ENCODE measurements at regions not wholly inside any gene's neighbourhood (a gene's known extent, or its start where the extent isn't known, plus 50 kb on each side); places are given as distances from the start of the nearest gene placed in this dataset.
A peak's percentile ranks its signal among the peaks of the same experiment; 100 is the strongest.
"Not testable (repeated sequence)": the region's sequence is repeated elsewhere in the genome, so short reads cannot be mapped to it uniquely, and the experiment has no call there.

DNA sequence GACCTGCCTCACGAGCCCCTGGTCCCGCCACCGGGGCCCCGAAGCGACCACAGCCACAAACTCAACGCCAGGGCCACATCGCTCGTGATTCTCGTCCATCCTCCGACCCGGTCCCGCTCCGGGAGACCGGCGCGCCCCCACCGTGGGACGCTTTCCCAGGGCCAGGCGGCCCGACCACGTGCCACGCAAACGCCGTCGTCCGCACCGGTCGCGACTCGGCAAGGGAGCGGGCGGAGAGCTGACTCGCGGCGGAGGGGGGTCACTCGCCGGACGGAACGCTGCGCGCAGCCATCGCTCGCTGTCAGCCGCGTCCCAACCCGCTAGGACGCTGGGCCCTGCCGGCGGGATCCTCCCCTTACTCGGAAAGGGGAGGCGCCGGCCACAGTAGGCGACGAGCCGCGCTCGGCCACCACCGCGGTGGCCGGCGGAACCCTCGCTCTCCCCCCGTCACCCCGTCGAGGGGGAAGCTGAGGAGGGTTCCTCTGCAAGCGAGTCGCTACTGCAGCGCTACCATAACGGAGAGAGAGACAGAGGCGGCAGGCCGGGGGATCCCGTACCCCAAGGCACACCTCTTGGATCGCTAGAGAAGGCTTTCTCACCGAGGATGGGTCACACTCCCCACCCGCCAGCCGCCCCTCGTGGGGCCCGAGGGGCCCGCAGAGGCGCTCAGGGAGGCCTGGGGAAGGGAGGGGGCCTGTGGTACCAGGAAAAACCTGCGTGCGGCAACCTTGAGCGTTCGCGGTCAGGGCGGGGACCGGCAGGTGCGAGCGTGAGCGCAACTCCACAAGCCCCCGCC is 511.8 kb upstream of the ZNF337 start:
- ChIA-PET CTCF (no interaction called here), POLR2A (no interaction called here)
- no peaks in the 10 kb centered on the region for H3K79me2 ChIP-seq (ENCODE audit: control insufficient read depth, insufficient read depth, low read length)
- no peak overlapping the region for H3K27ac ChIP-seq (ENCODE audit: insufficient read depth, low read depth, low read length)
- H3K9me1 ChIP-seq (replicated peaks; ENCODE audit: control insufficient read depth, extremely low read depth, insufficient read depth, low read length), result no peaks in the 10 kb centered on the region
- intact Hi-C loops (cut with micrococcal nuclease) (no loop called here), dilution Hi-C loops (cut with MboI; ENCODE audit: extremely low pct_ligation_motif_present, low sequenced_read_pairs) (no loop called here)
- DNase-seq (ENCODE audit: low read depth, low spot score) (no peak), FAIRE-seq (no peak)
- H3K4me1 ChIP-seq (ENCODE audit: control insufficient read depth, extremely low read depth, insufficient read depth, low read length), result no peaks in the 10 kb centered on the region
- no peaks in the 10 kb centered on the region for H4K20me1 ChIP-seq (replicated peaks; ENCODE audit: control insufficient read depth, extremely low read depth, insufficient read depth, low read length)
- no peak overlapping the region for H3K4me2 ChIP-seq (ENCODE audit: insufficient read depth, low read length)
- peaks cover 11 to 20% of the 10 kb centered on the region in 2 experiments for H3K27me3 ChIP-seq (ENCODE audit: control insufficient read depth in 2 of 2, insufficient read depth in 2 of 2, low read length in 2 of 2)
- no TSS peak for BruUV-seq (replicated peaks)
- peak overlapping the region in 1 of 3 experiments; percentile 13 for H3K4me3 ChIP-seq (replicated peaks in 1 of 3; ENCODE audit: insufficient read depth in 1 of 3, low read depth in 1 of 3, low read length in 3 of 3)
- no peaks in the 10 kb centered on the region for H3K36me3 ChIP-seq (ENCODE audit: control insufficient read depth in 2 of 2, extremely low read depth in 1 of 2, insufficient read depth in 2 of 2, low read length in 2 of 2)
- no peak overlapping the region for H3K9ac ChIP-seq (replicated peaks; ENCODE audit: extremely low read depth, insufficient read depth, low read length)
- TF ChIP-seq GATA2 (IDR thresholded peaks at IDR 0.05; ENCODE audit: insufficient read depth, insufficient read length, low read depth, low read length) (no peak), EZH2 (IDR thresholded peaks at IDR 0.05; ENCODE audit: borderline replicate concordance, low read depth, low read length, severe bottlenecking) (no peak), POLR2A (IDR thresholded peaks at IDR 0.05; ENCODE audit: low read depth, low read length) (no peak), POLR2AphosphoS5 (IDR thresholded peaks at IDR 0.05; ENCODE audit: insufficient read depth, low read depth, low read length) (no peak), MYC (IDR thresholded peaks at IDR 0.05; ENCODE audit: low read depth, low read length) (no peak), FOS (IDR thresholded peaks at IDR 0.05; ENCODE audit: borderline replicate concordance, insufficient read depth, low read length) (no peak), JUN (IDR thresholded peaks at IDR 0.05; ENCODE audit: borderline replicate concordance, insufficient read depth, insufficient read length, low read depth) (no peak)
- TF ChIP-seq, protein P1, sequence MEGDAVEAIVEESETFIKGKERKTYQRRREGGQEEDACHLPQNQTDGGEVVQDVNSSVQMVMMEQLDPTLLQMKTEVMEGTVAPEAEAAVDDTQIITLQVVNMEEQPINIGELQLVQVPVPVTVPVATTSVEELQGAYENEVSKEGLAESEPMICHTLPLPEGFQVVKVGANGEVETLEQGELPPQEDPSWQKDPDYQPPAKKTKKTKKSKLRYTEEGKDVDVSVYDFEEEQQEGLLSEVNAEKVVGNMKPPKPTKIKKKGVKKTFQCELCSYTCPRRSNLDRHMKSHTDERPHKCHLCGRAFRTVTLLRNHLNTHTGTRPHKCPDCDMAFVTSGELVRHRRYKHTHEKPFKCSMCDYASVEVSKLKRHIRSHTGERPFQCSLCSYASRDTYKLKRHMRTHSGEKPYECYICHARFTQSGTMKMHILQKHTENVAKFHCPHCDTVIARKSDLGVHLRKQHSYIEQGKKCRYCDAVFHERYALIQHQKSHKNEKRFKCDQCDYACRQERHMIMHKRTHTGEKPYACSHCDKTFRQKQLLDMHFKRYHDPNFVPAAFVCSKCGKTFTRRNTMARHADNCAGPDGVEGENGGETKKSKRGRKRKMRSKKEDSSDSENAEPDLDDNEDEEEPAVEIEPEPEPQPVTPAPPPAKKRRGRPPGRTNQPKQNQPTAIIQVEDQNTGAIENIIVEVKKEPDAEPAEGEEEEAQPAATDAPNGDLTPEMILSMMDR (IDR thresholded peaks at IDR 0.05; ENCODE audit: extremely low read depth in 1 of 2, insufficient read depth in 1 of 2, low read depth in 1 of 2, low read length in 2 of 2), result no peak
- TF ChIP-seq, protein P2, sequence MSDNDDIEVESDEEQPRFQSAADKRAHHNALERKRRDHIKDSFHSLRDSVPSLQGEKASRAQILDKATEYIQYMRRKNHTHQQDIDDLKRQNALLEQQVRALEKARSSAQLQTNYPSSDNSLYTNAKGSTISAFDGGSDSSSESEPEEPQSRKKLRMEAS (IDR thresholded peaks at IDR 0.05; ENCODE audit: insufficient read depth, insufficient read length), result no peak
- H2AFZ ChIP-seq (ENCODE audit: low read depth, low read length), result no peak overlapping the region
- H3K9me3 ChIP-seq (replicated peaks; ENCODE audit: control insufficient read depth, insufficient read depth, low read length), result no peaks in the 10 kb centered on the region

DNA sequence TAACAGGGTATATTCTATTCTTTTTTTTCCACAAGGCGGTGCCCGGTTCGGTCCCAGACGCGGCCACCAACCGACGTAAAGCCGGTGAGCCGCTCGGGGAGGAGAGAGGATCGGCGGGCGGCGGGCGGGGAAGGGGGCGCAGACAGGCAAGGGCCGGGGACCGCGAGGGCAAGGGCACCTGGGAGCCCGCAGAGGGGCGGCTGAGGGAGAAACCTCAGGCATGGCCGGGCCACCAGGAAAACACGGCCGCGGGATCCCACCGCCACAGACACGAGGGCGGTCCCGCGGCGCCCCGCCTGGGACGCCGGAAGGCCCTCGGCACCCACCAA is 511.3 kb upstream of the ZNF337 start:
- H2AFZ ChIP-seq (ENCODE audit: low read depth, low read length); H3K9me3 ChIP-seq (replicated peaks; ENCODE audit: control insufficient read depth, insufficient read depth, low read length); intact Hi-C loops (cut with micrococcal nuclease); DNase-seq (ENCODE audit: low read depth, low spot score); dilution Hi-C loops (cut with MboI; ENCODE audit: extremely low pct_ligation_motif_present, low sequenced_read_pairs); H3K9ac ChIP-seq (replicated peaks; ENCODE audit: extremely low read depth, insufficient read depth, low read length); H3K4me1 ChIP-seq (ENCODE audit: control insufficient read depth, extremely low read depth, insufficient read depth, low read length); H3K36me3 ChIP-seq (ENCODE audit: control insufficient read depth in 2 of 2, extremely low read depth in 1 of 2, insufficient read depth in 2 of 2, low read length in 2 of 2); POLR2A ChIA-PET; H3K27ac ChIP-seq (ENCODE audit: insufficient read depth, low read depth, low read length); H3K4me3 ChIP-seq (replicated peaks in 1 of 3; ENCODE audit: insufficient read depth in 1 of 3, low read depth in 1 of 3, low read length in 3 of 3); H3K9me1 ChIP-seq (replicated peaks; ENCODE audit: control insufficient read depth, extremely low read depth, insufficient read depth, low read length); FAIRE-seq; BruUV-seq (replicated peaks); H3K4me2 ChIP-seq (ENCODE audit: insufficient read depth, low read length); H4K20me1 ChIP-seq (replicated peaks; ENCODE audit: control insufficient read depth, extremely low read depth, insufficient read depth, low read length); H3K79me2 ChIP-seq (ENCODE audit: control insufficient read depth, insufficient read depth, low read length): not testable (repeated sequence)
- CTCF ChIA-PET, result interaction anchor here (0.6 kb wide), 1 partner anchor 629 kb away, joined by 3 read pairs; no protein-coding TSS in a partner anchor
- peaks cover 11 to 20% of the 10 kb centered on the region in 2 experiments for H3K27me3 ChIP-seq (ENCODE audit: control insufficient read depth in 2 of 2, insufficient read depth in 2 of 2, low read length in 2 of 2)
